Activated CD8-positive, alpha-beta T cell treated with anti-CD3 and anti-CD28 coated beads for 36 hours (primary cell): ENCODE measurements at regions not wholly inside any gene's neighbourhood (a gene's known extent, or its start where the extent isn't known, plus 50 kb on each side); places are given as distances from the start of the nearest gene placed in this dataset.

Experiments
- ATAC-seq: fragments of 200-7000 bp; cut with Tn5 transposase; one replicate; pipeline ENCODE4 v1.10.0; 2021; ENCODE audit warnings: mild to moderate bottlenecking, moderate library complexity
- CTCF ChIA-PET: fragments of 350-600 bp; sonication (Branson Sonifier 250); formaldehyde crosslinking; loops from one replicate; lab custom pipeline; 2021; ENCODE audit warnings: antibody characterized with exemption; lab: Charles Lee
- POLR2A ChIA-PET: fragments of 350-600 bp; sonication (Branson Sonifier 250); formaldehyde crosslinking; loops from one replicate; lab custom pipeline; 2021; ENCODE audit warnings: antibody characterized with exemption; lab: Charles Lee
- DNase-seq: peaks from one replicate; pipeline ENCODE4 v3.0.0-alpha.2; 2020
- H3K27ac Mint-ChIP-seq: one replicate; pipeline ENCODE4 v1.8.0; 2021; ENCODE audit warnings: mild to moderate bottlenecking, mixed read lengths
- H3K27me3 Mint-ChIP-seq: one replicate; pipeline ENCODE4 v1.8.0; 2021; ENCODE audit warnings: mixed read lengths
- H3K36me3 Mint-ChIP-seq: one replicate; pipeline ENCODE4 v1.8.0; 2021; ENCODE audit warnings: low read depth, mixed read lengths
- H3K4me1 Mint-ChIP-seq: one replicate; pipeline ENCODE4 v1.8.0; 2021; ENCODE audit warnings: low read depth, mixed read lengths
- H3K4me3 Mint-ChIP-seq: one replicate; pipeline ENCODE4 v1.8.0; 2021; ENCODE audit warnings: mild to moderate bottlenecking, moderate library complexity, mixed read lengths
- H3K9me3 Mint-ChIP-seq: one replicate; pipeline ENCODE4 v1.8.0; 2021; ENCODE audit warnings: mixed read lengths
- intact Hi-C: fragments of 100-400 bp; cut with micrococcal nuclease; formaldehyde crosslinking; loops from one replicate; pipeline ENCODE4 v1.10.0; 2022
- TF ChIP-seq, protein P1 (sequence below): fragments of 200-600 bp; IDR thresholded peaks from one replicate; pipeline ENCODE4 v1.8.0; 2022; ENCODE audit warnings: antibody characterized with exemption, mild to moderate bottlenecking

DNA sequence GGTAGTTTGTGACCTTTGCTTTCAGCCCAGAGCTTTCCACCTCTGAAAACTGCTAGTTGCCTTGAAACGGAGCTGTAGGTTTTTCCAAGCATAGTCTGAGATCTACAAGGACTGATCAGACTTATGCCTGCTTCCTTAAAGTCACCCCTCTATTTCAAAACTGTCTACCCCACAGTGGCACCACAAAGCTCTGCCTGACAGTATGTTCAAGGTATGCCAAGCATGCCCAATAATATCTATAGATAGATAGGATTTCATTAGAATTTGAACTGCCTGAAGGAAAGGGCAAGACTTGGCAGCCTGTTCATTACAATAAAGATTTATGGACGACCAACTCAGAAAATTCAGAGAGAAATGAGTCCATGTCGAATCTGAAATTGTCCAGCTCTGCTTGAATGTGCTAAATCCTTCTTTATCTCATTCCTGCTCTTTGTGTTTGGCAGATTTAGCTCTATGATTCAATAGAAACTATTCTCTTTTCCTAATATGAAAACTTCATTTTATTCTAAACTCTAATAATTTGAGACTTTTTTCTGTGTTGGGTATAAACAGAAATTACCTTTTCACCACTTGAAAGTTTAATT lies 227.6 kb upstream of the TBC1D5 start:
- no peak for ATAC-seq
- no peak for DNase-seq
- no peak overlapping the region for H3K4me3 Mint-ChIP-seq
- no peaks in the 10 kb centered on the region for H3K36me3 Mint-ChIP-seq
- no peaks in the 10 kb centered on the region for H3K9me3 Mint-ChIP-seq
- H3K27ac Mint-ChIP-seq: no peak overlapping the region
- TF ChIP-seq, protein P1, sequence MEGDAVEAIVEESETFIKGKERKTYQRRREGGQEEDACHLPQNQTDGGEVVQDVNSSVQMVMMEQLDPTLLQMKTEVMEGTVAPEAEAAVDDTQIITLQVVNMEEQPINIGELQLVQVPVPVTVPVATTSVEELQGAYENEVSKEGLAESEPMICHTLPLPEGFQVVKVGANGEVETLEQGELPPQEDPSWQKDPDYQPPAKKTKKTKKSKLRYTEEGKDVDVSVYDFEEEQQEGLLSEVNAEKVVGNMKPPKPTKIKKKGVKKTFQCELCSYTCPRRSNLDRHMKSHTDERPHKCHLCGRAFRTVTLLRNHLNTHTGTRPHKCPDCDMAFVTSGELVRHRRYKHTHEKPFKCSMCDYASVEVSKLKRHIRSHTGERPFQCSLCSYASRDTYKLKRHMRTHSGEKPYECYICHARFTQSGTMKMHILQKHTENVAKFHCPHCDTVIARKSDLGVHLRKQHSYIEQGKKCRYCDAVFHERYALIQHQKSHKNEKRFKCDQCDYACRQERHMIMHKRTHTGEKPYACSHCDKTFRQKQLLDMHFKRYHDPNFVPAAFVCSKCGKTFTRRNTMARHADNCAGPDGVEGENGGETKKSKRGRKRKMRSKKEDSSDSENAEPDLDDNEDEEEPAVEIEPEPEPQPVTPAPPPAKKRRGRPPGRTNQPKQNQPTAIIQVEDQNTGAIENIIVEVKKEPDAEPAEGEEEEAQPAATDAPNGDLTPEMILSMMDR: no peak
- H3K4me1 Mint-ChIP-seq: no peaks in the 10 kb centered on the region
- peaks cover 2% of the 10 kb centered on the region for H3K27me3 Mint-ChIP-seq
- POLR2A ChIA-PET: no interaction called here
- CTCF ChIA-PET: no interaction called here
- intact Hi-C loops: no loop called here

DNA sequence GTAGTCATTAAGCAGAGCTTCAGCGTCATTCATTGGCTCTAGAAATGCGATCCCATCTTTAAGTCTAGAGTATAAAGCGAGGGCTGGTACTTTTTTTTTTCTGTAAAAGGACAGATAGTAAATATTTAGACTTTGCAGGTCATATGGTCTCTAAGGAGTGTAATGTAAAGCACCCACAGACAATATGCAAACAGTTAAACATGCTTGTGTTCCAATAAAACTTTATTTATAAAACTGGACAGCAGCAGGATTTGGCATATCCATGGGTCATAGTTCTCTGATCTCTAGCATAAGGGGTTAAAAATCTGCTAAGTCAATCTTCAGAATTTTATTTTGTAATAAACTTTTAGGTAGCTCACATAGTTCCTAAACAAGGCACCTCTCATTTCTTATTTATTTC lies 226.8 kb upstream of the TBC1D5 start:
- Mint-ChIP-seq H3K9me3 (no peaks in the 10 kb centered on the region), H3K36me3 (no peaks in the 10 kb centered on the region), H3K4me1 (peaks cover 3% of the 10 kb centered on the region), H3K4me3 (no peak overlapping the region), H3K27me3 (peaks cover 2% of the 10 kb centered on the region), H3K27ac (no peak overlapping the region)
- DNase-seq: no peak
- POLR2A ChIA-PET: no interaction called here
- TF ChIP-seq, protein P1: no peak
- ATAC-seq: no peak
- CTCF ChIA-PET: no interaction called here
- intact Hi-C loops: no loop called here

DNA sequence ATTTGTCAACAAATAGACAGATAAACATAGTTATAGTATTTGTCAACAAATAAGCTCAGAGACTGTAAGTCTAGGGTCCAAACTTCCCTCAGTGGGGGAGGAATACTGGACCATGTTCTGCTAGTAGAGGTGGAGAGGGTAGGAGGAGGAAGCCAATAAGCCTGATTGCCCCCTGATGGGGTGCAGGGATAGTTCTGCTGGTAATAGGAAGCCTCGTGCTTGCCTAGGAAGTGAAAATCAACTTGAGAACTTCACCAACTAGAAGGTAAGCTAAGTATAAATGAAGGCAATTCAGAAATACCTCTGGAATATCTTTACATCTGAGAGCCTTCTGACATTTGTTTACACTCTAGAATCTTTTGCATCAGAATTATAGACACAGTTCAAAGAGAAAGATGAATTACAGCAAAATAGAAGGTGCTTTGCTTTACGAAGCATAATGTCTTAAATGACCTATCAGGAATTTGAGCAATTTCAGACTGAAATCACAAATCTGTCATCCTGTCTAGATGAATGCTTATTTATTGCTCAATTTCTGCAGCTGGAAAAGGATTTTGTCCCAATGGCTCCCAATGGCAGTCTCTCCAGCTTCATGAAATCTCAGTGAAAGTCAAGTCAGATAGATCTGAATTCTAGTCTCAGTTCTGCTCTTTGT lies 225.6 kb upstream of the TBC1D5 start:
- H3K4me1 Mint-ChIP-seq: peaks cover 7% of the 10 kb centered on the region
- no peak for ATAC-seq
- no peak for DNase-seq
- H3K27me3 Mint-ChIP-seq: peaks cover 2% of the 10 kb centered on the region
- TF ChIP-seq, protein P1: no peak
- ChIA-PET POLR2A (interaction anchor here (1.4 kb wide), 1 partner anchor 12 kb away, joined by 3 read pairs; no protein-coding TSS in a partner anchor), CTCF (no interaction called here)
- intact Hi-C loops: no loop called here
- H3K4me3 Mint-ChIP-seq: no peak overlapping the region
- H3K36me3 Mint-ChIP-seq: no peaks in the 10 kb centered on the region
- H3K27ac Mint-ChIP-seq: no peak overlapping the region
- no peaks in the 10 kb centered on the region for H3K9me3 Mint-ChIP-seq

DNA sequence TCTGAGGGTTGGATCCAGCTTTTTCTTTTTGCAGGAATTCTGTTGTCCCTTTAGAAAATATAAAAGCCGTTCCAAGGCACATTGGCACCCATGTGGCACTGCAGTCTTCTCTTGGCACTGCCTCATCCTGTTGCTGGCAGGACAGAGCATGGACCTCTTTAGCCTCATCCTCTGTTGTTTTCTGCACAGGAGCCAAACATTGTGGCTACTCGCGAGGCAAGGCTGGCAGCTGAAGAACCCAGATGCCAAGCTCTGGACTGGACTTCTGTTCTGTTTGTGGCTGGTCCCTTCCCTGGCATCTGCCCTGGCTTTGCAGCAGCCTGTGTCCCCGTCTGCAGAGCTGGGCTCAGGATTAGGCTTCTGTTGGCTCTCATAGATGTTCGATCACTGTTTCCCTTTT lies 224.7 kb upstream of the TBC1D5 start:
- Mint-ChIP-seq H3K36me3 (no peaks in the 10 kb centered on the region), H3K27ac (no peak overlapping the region), H3K27me3 (peaks cover 2% of the 10 kb centered on the region), H3K4me1 (peaks cover 7% of the 10 kb centered on the region), H3K9me3 (no peaks in the 10 kb centered on the region), H3K4me3 (no peak overlapping the region)
- intact Hi-C loops: no loop called here
- ATAC-seq (no peak), DNase-seq (no peak)
- CTCF ChIA-PET: interaction anchor here (1.0 kb wide), 1 partner anchor 18 kb away, joined by 3 read pairs; no protein-coding TSS in a partner anchor
- TF ChIP-seq, protein P1: no peak
- POLR2A ChIA-PET: interaction anchor here (1.4 kb wide), 1 partner anchor 13 kb away, joined by 3 read pairs; no protein-coding TSS in a partner anchor

DNA sequence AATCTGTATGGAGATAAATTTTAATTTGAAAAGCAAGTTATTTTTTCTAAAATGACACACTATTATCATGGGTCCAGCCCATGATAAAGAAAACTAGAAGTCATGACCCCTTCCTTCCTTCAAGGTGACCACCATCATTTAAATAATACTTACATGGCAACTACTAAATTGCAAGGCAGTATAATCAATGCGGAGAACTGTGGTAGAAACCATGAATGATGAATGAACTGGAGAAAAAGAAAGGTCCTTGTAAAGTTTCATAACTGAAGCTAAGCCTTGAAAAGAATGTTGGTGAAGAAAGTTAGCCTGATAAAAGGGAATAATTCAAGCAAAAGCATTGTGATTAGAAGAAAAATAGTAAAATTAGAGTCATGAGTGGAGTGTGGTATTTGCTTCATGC lies 222.9 kb upstream of the TBC1D5 start:
- no peak overlapping the region for H3K27ac Mint-ChIP-seq
- TF ChIP-seq, protein P1: no peak
- POLR2A ChIA-PET: interaction anchor here (0.9 kb wide), 1 partner anchor 9 kb away, joined by 3 read pairs; no protein-coding TSS in a partner anchor
- no peaks in the 10 kb centered on the region for H3K9me3 Mint-ChIP-seq
- peaks cover 7% of the 10 kb centered on the region for H3K4me1 Mint-ChIP-seq
- CTCF ChIA-PET: no interaction called here
- no peak overlapping the region for H3K4me3 Mint-ChIP-seq
- H3K27me3 Mint-ChIP-seq: peaks cover 2% of the 10 kb centered on the region
- ATAC-seq (no peak), DNase-seq (no peak)
- H3K36me3 Mint-ChIP-seq: no peaks in the 10 kb centered on the region
- intact Hi-C loops: no loop called here
